HG03342 (cell line): ENCODE measurements at regions not wholly inside any gene's neighbourhood (a gene's known extent, or its start where the extent isn't known, plus 50 kb on each side); places are given as distances from the start of the nearest gene placed in this dataset.

Experiments used
- ATAC-seq: cut with Tn5 transposase; IDR thresholded peaks from one replicate; pipeline ENCODE4 v1.9.1; 2021; ENCODE audit warnings: mild to moderate bottlenecking, moderate library complexity; ENCODE audit not compliant: unreplicated experiment

DNA sequence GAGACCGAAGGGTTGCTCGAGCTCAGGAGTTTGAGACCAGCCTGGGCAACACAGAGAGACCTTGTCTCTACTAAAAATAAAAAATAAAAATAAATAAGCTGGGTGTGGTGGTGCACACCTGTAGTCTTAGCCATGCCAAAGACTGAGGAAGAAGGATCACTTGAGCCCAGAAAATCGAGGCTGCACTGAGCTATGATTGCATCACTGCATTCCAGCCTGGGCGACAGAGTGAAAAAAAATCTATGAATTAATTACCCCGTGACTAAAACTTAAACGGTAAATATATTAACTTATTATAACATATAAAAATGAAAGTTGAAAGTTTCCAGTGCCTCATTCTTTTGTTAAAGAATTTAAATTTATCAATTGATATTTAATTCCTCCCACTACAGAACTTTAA lies 273.7 kb downstream of the KLF12 start:
- ATAC-seq: no peak

- no peak for ATAC-seq
Measured at GRCh38 chr13:73859841-73860240, 274.4 kb downstream of the KLF12 start.

- no peak for ATAC-seq
Measured at GRCh38 chr13:73857106-73857505, 277.1 kb downstream of the KLF12 start.

GRCh38 chr13:73851104-73851503 lies 283.1 kb downstream of the KLF12 start:
- no peak for ATAC-seq

DNA sequence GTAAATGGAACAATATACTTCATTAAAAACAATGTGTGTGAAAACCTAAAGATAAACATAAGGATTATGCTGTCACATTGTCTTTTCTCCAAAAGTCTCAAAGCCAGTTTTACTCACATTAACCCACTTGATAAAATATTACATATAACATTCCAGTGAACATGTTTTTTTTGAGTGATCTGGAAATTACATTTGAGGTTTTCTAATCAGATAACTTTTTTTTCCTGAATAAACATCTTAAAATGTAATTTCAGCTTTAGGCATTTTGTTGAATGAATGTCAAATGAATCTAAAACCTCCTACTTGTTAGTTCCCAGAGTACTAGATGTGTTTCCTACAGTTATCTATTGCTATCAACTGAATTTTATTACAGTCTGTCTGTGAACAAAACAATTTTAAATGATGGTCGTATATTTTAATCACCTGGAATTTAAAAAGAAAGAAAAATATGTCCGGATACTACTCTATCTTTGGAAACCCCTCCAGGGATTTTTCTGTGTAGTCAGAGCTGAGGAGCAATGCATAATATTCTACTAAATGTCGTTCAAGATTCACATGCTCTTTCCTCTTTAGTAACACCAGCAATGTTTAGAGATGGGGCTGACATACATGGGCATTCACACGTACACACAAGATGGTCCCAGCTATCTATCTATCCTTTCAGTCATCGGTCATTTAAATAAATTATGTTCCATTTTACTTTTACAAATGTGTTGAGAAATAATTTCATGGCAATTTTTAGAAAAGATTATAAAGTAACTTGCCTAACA lies 283.9 kb downstream of the KLF12 start:
- ATAC-seq: no peak

GRCh38 chr13:73849292-73849691 lies 284.9 kb downstream of the KLF12 start:
- peak; percentile 69 for ATAC-seq

DNA sequence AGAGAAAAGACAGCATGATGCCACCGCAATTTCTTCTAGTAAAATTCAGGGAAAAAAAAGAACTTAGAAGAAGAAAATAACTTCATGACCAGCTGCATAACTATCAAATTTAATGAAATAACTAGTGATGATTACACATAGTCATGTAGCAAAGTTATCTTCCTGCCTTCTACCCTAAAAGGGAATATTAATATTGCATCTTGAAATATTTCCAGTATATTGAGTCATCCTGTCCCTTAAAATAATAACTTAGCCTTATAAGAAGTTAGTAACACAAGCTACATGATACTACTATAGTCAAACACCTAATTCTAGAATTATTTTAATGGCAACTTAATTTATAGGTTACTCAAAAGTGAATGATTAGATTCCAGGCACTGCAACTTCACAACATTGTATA lies 289.2 kb downstream of the KLF12 start:
- no peak for ATAC-seq

DNA sequence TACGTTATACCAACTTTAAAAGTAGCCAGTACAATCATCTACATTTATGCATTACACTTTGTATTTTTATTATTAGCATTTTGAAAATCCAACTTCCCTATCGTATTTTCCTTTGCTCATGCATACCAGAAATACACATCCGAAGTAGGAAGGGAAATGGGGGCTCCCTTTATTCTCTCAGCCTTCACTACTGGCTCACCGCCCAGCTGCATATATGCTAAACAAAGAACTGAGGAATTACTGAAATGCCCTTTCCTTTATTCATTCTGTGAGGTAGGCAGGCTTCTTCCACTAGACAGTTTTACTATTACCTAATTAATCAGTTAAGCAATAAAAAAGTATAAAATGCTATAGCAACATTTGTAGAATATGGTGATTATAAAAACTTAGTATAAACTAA lies 291.6 kb downstream of the KLF12 start:
- ATAC-seq: no peak

DNA sequence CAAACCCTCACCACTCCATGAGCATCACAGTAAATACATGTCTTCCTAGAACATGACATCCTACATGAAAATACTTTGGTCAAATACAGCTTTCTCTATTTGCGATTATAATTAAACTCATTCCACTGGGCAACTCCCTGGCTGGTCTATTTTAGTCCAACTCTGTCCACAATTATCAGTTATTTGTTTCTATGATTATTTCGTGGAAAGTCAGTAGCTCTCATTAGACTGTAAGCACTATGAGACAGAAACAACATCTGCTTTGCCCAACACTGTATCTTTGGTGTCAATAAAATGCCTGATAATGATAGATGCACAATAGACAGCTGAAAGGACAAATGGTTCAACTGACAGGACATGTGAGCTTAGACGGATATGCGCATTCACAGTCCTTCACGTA lies 292.0 kb downstream of the KLF12 start:
- no peak for ATAC-seq

DNA sequence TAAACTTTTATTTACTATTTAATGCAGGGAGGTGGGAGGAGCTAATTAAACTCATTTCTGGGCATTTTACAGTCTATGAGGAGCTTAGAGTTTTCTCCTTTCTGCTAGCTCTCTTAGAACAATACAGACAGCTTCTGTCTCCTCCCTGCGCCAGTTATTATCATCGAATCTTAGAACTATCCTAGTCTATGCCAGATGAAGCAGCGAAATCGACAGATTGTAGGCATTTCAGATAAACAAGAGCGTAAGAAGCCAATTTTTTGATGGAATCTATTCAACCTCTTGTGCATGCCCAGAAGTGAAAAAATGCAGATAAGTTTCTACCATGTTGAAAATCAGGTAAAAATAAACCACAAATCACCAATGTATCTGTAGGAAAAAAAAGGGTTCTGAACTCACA lies 297.1 kb downstream of the KLF12 start:
- ATAC-seq: no peak

- ATAC-seq: peak; percentile 66
Measured at GRCh38 chr13:73835138-73835721, 299.0 kb downstream of the KLF12 start.

DNA sequence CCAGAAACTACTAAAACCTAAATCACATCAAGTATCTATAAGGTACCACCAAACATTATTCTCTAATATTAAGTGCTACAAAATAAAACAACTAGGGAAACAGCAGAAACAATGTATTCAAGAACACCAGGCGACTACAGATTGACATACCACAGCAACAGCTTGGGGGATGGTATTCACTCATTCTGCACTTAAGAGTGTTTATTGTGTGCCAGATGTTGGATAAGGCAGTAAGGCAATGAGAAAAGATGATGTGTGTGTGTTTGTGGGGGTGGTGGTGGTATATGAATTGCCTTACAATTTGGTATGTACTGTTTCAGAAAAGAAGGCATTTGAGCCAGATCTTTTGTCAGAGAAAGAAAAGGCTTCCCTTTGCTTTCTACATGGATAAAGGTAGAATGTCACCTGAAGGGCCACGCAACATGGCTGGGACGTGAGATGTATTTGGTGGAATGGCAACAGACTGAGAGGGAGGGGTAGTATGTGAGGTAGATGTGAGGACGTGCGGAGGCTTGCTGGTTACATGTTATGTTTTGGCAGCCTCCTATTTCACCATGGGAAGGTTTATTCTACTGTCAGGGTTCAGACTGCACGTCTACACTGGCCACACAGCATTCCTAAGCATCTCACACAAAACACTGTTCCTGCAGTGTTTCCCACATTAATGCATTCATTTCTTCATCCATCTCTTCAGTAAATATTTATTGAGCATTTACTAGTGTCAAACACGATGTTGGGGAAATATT lies 300.7 kb downstream of the KLF12 start:
- ATAC-seq: no peak

DNA sequence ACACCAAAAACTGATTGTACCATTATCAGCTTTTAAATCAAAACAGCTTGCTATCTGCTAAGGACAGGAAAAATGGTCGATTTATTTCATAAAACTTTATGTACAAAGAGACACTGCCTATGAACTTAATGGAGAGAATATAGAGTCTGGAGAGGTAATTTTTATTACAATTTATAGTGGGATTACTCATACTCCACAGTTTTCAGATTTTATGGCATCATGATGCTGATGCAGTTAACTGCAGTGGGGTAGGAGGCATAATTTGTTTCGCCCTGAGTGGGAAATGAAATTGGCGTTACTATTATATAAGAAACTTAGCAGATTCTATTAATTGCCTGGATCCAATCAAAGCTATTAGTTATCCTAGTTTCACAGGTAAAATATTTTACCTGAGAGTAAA lies 301.4 kb downstream of the KLF12 start:
- no peak for ATAC-seq

DNA sequence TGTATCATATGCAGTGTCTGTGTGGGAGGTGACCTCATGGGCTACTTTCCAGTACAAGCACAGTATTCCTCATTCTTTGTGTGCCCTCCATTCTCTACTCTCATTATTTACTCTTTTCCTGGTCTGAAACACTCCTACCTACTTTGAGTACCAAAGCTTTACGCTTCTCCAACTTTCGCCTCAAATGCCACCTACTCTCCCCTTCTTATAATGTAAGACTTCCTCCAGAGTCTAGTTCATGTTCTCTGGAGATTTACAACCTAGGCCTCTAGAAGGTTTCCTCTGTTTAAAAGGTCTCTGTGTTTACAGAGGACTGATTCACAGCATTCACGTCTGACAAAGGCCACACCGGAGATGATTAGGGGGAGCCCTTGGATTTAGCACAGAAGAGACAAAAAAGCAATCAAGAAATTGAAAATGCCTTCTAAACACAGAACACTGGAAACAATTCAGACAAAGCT lies 302.0 kb downstream of the KLF12 start:
- no peak for ATAC-seq

DNA sequence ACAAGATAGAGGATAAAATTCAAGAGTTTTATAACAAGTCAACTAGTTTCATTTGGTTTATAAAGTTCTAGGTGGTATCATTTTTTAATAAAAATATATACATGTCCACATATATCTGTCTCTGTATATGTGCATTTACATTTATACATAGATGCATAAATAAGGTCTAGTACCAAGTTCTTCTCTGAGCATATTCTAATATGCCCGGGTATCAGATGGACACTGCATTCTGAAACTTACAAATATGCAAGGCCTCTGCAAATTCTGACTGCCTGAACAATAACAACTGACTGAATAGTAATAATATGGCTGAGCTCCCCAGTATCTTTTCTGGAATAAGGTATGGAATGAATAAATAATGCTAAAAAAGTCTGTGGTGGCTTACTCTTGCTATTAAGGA lies 304.8 kb downstream of the KLF12 start:
- no peak for ATAC-seq

DNA sequence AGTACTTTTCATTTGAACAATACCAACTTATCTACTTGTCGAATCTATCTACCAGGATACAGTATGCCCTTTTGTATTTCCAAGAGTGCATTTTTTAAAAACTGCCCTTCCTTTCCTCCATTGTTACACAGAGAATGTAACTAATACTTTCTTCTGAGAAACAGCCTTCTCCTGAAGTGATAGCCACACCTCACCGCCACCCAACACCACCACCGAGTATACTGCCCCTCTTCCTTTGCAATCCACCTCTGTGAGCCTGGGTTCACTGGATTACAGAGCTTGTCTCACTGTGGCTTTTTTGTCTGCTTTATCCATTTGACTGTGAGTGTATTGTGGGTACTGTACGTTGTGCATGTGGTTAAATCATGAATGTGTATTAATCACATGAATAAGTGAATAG lies 305.4 kb downstream of the KLF12 start:
- ATAC-seq: no peak

DNA sequence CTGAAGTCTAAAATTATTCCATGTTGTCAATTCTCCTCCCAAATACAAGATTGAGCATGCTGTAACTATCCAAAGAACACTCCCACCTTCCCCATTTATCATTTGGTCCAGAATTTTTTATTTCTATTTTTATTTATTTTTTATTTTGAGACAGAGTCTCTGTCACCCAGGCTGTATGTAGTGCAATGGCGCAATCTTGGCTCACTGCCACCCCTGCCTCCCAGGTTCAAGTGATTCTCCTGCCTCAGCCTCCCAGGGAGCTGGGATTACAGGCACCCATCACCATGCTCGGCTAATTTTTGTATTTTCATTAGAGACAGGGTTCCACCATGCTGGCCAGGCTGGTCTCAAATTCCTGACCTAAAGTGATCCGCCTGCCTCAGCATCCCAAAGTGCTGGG lies 306.8 kb downstream of the KLF12 start:
- no peak for ATAC-seq

GRCh38 chr13:73825143-73825542 lies 309.1 kb downstream of the KLF12 start:
- ATAC-seq: no peak

- no peak for ATAC-seq
Measured at GRCh38 chr13:73822668-73823592, 311.3 kb downstream of the KLF12 start.

GRCh38 chr13:73820688-73821087 lies 313.5 kb downstream of the KLF12 start:
- ATAC-seq: peak; percentile 68

DNA sequence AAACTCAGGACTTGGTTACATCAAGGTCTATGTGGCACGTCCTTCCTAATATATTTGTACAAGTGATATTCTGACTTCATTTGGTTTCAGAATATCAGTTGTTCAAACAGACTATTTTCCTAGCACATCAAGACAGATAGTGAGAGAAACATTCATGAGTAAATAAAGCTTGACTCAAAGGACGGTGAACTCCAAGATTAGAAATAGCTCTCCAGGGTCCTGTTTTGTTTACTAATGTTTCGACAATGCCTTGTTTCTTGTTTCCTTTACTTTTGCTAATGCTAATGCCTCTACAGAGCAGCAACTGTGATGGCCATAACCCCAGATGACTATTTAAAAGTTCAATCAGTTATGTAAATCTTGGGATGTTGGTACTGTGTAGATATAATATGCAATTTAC lies 313.9 kb downstream of the KLF12 start:
- no peak for ATAC-seq
